Muscle layer of colon (tissue), 2 donors: ENCODE measurements at regions not wholly inside any gene's neighbourhood (a gene's known extent, or its start where the extent isn't known, plus 50 kb on each side); places are given as distances from the start of the nearest gene placed in this dataset.

Source experiments
- H3K27ac ChIP-seq: one replicate; pipeline ENCODE4 v1.7.0; 2013; ENCODE audit warnings: low read depth, mild to moderate bottlenecking, low read length, moderate library complexity
- H3K27me3 ChIP-seq, 2 donors: one replicate each; pipeline ENCODE4 v1.7.0; 2013; ENCODE audit warnings: low read length in 2 of 2, mild to moderate bottlenecking in 2 of 2; ENCODE audit not compliant: insufficient read depth in 2 of 2, control insufficient read depth in 1 of 2
- H3K36me3 ChIP-seq: one replicate; pipeline ENCODE4 v1.7.0; 2013; ENCODE audit warnings: mild to moderate bottlenecking, low read length; ENCODE audit not compliant: insufficient read depth
- H3K4me1 ChIP-seq: one replicate; pipeline ENCODE4 v1.7.0; 2013; ENCODE audit warnings: mild to moderate bottlenecking, low read length; ENCODE audit not compliant: insufficient read depth
- H3K4me3 ChIP-seq, 2 donors: one replicate each; pipeline ENCODE4 v1.7.0; 2013; ENCODE audit warnings: low read length in 2 of 2, low read depth in 1 of 2, mild to moderate bottlenecking in 1 of 2, moderate library complexity in 1 of 2
- H3K9ac ChIP-seq: one replicate; pipeline ENCODE4 v1.7.0; 2013; ENCODE audit warnings: low read length
- H3K9me3 ChIP-seq: one replicate; pipeline ENCODE4 v1.7.0; 2013; ENCODE audit warnings: mild to moderate bottlenecking, low read length
- donor health status: abdominal sarcoma.
- donor health status: Adenocarcinoma of cecum.

GRCh38 chr16:86818671-86819532, 240.6 kb downstream of the FOXL1 start:
- no peaks in the 10 kb centered on the region for H3K4me1 ChIP-seq
- H3K27ac ChIP-seq: no peak overlapping the region
- H3K4me3 ChIP-seq: no peak overlapping the region
- no peak overlapping the region for H3K9ac ChIP-seq
- H3K27me3 ChIP-seq: no peaks in the 10 kb centered on the region
- no peaks in the 10 kb centered on the region for H3K36me3 ChIP-seq
- H3K9me3 ChIP-seq: no peaks in the 10 kb centered on the region

GRCh38 chr16:86819533-86819892, 241.2 kb downstream of the FOXL1 start:
- H3K27me3 ChIP-seq: no peaks in the 10 kb centered on the region
- no peak overlapping the region for H3K9ac ChIP-seq
- H3K9me3 ChIP-seq: no peaks in the 10 kb centered on the region
- no peaks in the 10 kb centered on the region for H3K4me1 ChIP-seq
- H3K27ac ChIP-seq: no peak overlapping the region
- H3K36me3 ChIP-seq: no peaks in the 10 kb centered on the region
- no peak overlapping the region for H3K4me3 ChIP-seq

- Histone ChIP-seq H3K4me3 (no peak overlapping the region), H3K36me3 (no peaks in the 10 kb centered on the region), H3K27me3 (peaks cover 0 to 13% of the 10 kb centered on the region in 2 donors), H3K9ac (no peak overlapping the region), H3K27ac (no peak overlapping the region), H3K4me1 (no peaks in the 10 kb centered on the region), H3K9me3 (no peaks in the 10 kb centered on the region)
These were observed 243.5 kb downstream of the FOXL1 start for GRCh38 chr16:86821895-86822294.

GRCh38 chr16:86823125-86823524, 244.8 kb downstream of the FOXL1 start:
- Histone ChIP-seq H3K27me3 (peaks cover 0 to 26% of the 10 kb centered on the region in 2 donors), H3K4me1 (no peaks in the 10 kb centered on the region), H3K4me3 (no peak overlapping the region), H3K9ac (no peak overlapping the region), H3K36me3 (no peaks in the 10 kb centered on the region), H3K27ac (no peak overlapping the region), H3K9me3 (no peaks in the 10 kb centered on the region)

GRCh38 chr16:86823888-86824671, 245.7 kb downstream of the FOXL1 start:
- no peaks in the 10 kb centered on the region for H3K4me1 ChIP-seq
- no peak overlapping the region for H3K27ac ChIP-seq
- no peak overlapping the region for H3K4me3 ChIP-seq
- peaks cover 0 to 31% of the 10 kb centered on the region in 2 donors for H3K27me3 ChIP-seq
- no peaks in the 10 kb centered on the region for H3K36me3 ChIP-seq
- no peaks in the 10 kb centered on the region for H3K9me3 ChIP-seq
- H3K9ac ChIP-seq: no peak overlapping the region

- no peak overlapping the region for H3K9ac ChIP-seq
- H3K4me1 ChIP-seq: no peaks in the 10 kb centered on the region
- H3K9me3 ChIP-seq: no peaks in the 10 kb centered on the region
- H3K27ac ChIP-seq: no peak overlapping the region
- peaks cover 0 to 31% of the 10 kb centered on the region in 2 donors for H3K27me3 ChIP-seq
- no peak overlapping the region for H3K4me3 ChIP-seq
- no peaks in the 10 kb centered on the region for H3K36me3 ChIP-seq
These were observed 246.5 kb downstream of the FOXL1 start for GRCh38 chr16:86824751-86825296.

GRCh38 chr16:86825631-86826030, 247.3 kb downstream of the FOXL1 start:
- Histone ChIP-seq H3K27ac (no peak overlapping the region), H3K4me1 (no peaks in the 10 kb centered on the region), H3K27me3 (peaks cover 0 to 35% of the 10 kb centered on the region in 2 donors), H3K9me3 (no peaks in the 10 kb centered on the region), H3K4me3 (no peak overlapping the region), H3K36me3 (no peaks in the 10 kb centered on the region), H3K9ac (no peak overlapping the region)

- Histone ChIP-seq H3K27ac (no peak overlapping the region), H3K4me3 (no peak overlapping the region), H3K9ac (no peak overlapping the region), H3K9me3 (no peaks in the 10 kb centered on the region), H3K4me1 (no peaks in the 10 kb centered on the region), H3K27me3 (peaks cover 0 to 35% of the 10 kb centered on the region in 2 donors), H3K36me3 (no peaks in the 10 kb centered on the region)
These were observed 248.6 kb downstream of the FOXL1 start for GRCh38 chr16:86826941-86827340.

GRCh38 chr16:86827521-86827920, 249.2 kb downstream of the FOXL1 start:
- H3K4me3 ChIP-seq: no peak overlapping the region
- no peaks in the 10 kb centered on the region for H3K36me3 ChIP-seq
- no peak overlapping the region for H3K9ac ChIP-seq
- H3K9me3 ChIP-seq: no peaks in the 10 kb centered on the region
- no peaks in the 10 kb centered on the region for H3K4me1 ChIP-seq
- H3K27ac ChIP-seq: no peak overlapping the region
- H3K27me3 ChIP-seq: peaks cover 0 to 35% of the 10 kb centered on the region in 2 donors

- Histone ChIP-seq H3K36me3 (no peaks in the 10 kb centered on the region), H3K27me3 (peaks cover 0 to 35% of the 10 kb centered on the region in 2 donors), H3K4me1 (no peaks in the 10 kb centered on the region), H3K27ac (no peak overlapping the region), H3K9ac (no peak overlapping the region), H3K9me3 (no peaks in the 10 kb centered on the region), H3K4me3 (no peak overlapping the region)
These were observed 249.9 kb downstream of the FOXL1 start for GRCh38 chr16:86828202-86828601.

- Histone ChIP-seq H3K9ac (no peak overlapping the region), H3K36me3 (no peaks in the 10 kb centered on the region), H3K4me1 (no peaks in the 10 kb centered on the region), H3K4me3 (no peak overlapping the region), H3K27me3 (peaks cover 0 to 35% of the 10 kb centered on the region in 2 donors), H3K27ac (no peak overlapping the region), H3K9me3 (no peaks in the 10 kb centered on the region)
These were observed 250.3 kb downstream of the FOXL1 start for GRCh38 chr16:86828653-86829052.
